Osteoblast (primary cell): ENCODE measurements at regions not wholly inside any gene's neighbourhood (a gene's known extent, or its start where the extent isn't known, plus 50 kb on each side); places are given as distances from the start of the nearest gene placed in this dataset.

ENCODE experiments used
- DNase-seq: peaks from one replicate; pipeline ENCODE4 v3.0.0; 2011; ENCODE audit warnings: low spot score, mixed read lengths; ENCODE audit not compliant: insufficient read length; ENCODE audit errors: missing footprints
- H2AFZ ChIP-seq: 2 replicates; pipeline ENCODE4 v1.6.0; 2011; ENCODE audit warnings: mild to moderate bottlenecking, low read length
- H3K27ac ChIP-seq: 2 replicates; pipeline ENCODE4 v1.5.1; 2011; ENCODE audit warnings: mild to moderate bottlenecking, low read depth, low read length, moderate library complexity
- H3K27me3 ChIP-seq: 2 replicates; pipeline ENCODE4 v1.6.0; 2012; ENCODE audit warnings: mild to moderate bottlenecking, control low read depth, inconsistent platforms, low read length, moderate library complexity; ENCODE audit not compliant: insufficient read depth
- H3K36me3 ChIP-seq: 2 replicates; pipeline ENCODE4 v1.5.1; 2011; ENCODE audit warnings: mild to moderate bottlenecking, low read length, control low read depth, moderate library complexity; ENCODE audit not compliant: insufficient read depth
- H3K4me1 ChIP-seq: 2 replicates; pipeline ENCODE4 v1.5.1; 2011; ENCODE audit warnings: mild to moderate bottlenecking, low read length, control low read depth, moderate library complexity; ENCODE audit not compliant: insufficient read depth
- H3K4me2 ChIP-seq: 2 replicates; pipeline ENCODE4 v1.6.0; 2011; ENCODE audit warnings: mild to moderate bottlenecking, low read length; ENCODE audit not compliant: insufficient read depth
- H3K4me3 ChIP-seq: fragments of 200-600 bp; sonication (generic); 3 replicates; pipeline ENCODE4 v1.5.1; 2012; ENCODE audit warnings: mild to moderate bottlenecking, low read length, inconsistent platforms; ENCODE audit not compliant: insufficient read depth
- H3K79me2 ChIP-seq: 2 replicates; pipeline ENCODE4 v1.6.0; 2012; ENCODE audit warnings: mild to moderate bottlenecking, low read length, control low read depth, inconsistent platforms; ENCODE audit not compliant: insufficient read depth
- H3K9me3 ChIP-seq: 2 replicates; pipeline ENCODE4 v1.5.1; 2011; ENCODE audit warnings: low read depth, low read length, control low read depth
- H4K20me1 ChIP-seq: 2 replicates; pipeline ENCODE4 v1.6.0; 2012; ENCODE audit warnings: mild to moderate bottlenecking, low read length, control low read depth; ENCODE audit not compliant: insufficient read depth
- TF ChIP-seq, protein P1 (sequence below): IDR thresholded peaks from 2 replicates; pipeline ENCODE4 v1.5.1; 2011; ENCODE audit warnings: mild to moderate bottlenecking, low read depth, low read length, moderate library complexity; ENCODE audit errors: extremely low read depth

DNA sequence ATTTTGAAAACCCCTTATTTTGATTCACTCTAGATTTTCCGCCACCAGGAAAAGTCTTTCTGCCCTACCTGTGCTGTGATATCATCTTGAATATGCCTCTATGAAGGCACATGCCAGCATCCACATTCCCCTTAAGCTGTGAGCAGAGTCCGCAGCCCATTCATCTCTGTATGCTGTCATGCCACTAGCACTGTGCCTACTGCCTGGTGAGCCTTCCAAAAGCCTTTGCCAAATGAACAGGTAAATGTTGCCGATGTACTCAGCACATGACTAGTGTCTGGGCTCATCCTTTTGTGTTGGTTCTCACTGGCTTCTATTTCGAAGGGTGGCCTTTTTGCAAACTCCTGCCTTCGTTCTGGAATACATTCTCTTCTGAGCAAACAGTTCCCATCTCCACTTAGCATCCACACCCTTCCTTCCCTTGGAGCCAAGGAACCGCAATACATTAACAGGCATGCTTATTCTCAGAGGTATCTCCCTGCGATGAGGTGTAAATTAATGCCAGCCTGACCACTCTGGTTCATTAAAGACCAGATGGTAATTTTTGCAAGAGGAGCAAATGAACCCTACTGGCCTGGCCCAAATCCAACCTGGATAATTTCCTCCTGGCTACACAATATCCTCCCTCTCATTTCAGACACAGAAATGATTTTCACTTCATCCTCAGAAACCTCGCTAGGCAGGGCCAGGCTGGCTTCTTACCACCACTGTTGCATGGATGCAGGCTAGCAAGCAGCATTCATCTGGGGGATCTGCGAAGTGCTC is 339.7 kb upstream of the NFE2L3 start:
- H3K27ac ChIP-seq, result no peak overlapping the region

DNA sequence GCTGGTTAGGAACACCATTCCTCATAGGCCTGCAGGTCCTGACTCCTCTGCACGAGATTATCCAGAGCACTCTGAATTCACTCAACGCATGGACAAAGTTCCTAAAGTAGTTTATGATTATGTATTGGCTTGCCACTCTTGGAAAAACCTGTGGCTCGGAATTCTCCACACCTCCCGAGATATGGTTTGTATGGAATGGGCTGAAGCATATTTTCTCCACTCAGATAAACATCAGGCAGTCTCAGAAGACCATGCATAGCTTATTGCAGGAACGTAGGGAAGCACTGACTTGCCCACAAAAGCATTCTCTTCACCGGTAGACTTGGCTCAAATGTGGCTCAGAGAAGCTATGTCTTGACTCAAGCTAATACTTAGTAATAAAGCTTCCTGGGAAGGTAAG is 338.6 kb upstream of the NFE2L3 start:
- Histone ChIP-seq H2AFZ (no peak overlapping the region), H3K79me2 (no peaks in the 10 kb centered on the region), H3K4me3 (no peak overlapping the region), H3K27me3 (no peaks in the 10 kb centered on the region), H3K4me1 (no peaks in the 10 kb centered on the region), H3K4me2 (no peak overlapping the region), H4K20me1 (no peaks in the 10 kb centered on the region), H3K27ac (no peak overlapping the region), H3K36me3 (no peaks in the 10 kb centered on the region), H3K9me3 (no peaks in the 10 kb centered on the region)
- no peak for DNase-seq
- TF ChIP-seq, protein P1, sequence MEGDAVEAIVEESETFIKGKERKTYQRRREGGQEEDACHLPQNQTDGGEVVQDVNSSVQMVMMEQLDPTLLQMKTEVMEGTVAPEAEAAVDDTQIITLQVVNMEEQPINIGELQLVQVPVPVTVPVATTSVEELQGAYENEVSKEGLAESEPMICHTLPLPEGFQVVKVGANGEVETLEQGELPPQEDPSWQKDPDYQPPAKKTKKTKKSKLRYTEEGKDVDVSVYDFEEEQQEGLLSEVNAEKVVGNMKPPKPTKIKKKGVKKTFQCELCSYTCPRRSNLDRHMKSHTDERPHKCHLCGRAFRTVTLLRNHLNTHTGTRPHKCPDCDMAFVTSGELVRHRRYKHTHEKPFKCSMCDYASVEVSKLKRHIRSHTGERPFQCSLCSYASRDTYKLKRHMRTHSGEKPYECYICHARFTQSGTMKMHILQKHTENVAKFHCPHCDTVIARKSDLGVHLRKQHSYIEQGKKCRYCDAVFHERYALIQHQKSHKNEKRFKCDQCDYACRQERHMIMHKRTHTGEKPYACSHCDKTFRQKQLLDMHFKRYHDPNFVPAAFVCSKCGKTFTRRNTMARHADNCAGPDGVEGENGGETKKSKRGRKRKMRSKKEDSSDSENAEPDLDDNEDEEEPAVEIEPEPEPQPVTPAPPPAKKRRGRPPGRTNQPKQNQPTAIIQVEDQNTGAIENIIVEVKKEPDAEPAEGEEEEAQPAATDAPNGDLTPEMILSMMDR, result no peak

More for the DNA sequence above, 339.7 kb upstream of the NFE2L3 start:
- TF ChIP-seq, protein P1, result no peak
- Histone ChIP-seq H2AFZ (no peak overlapping the region), H3K4me1 (no peaks in the 10 kb centered on the region), H3K79me2 (no peaks in the 10 kb centered on the region), H3K9me3 (no peaks in the 10 kb centered on the region), H3K36me3 (no peaks in the 10 kb centered on the region), H3K27me3 (no peaks in the 10 kb centered on the region), H4K20me1 (no peaks in the 10 kb centered on the region), H3K4me2 (no peak overlapping the region), H3K4me3 (no peak overlapping the region)
- DNase-seq, result no peak

DNA sequence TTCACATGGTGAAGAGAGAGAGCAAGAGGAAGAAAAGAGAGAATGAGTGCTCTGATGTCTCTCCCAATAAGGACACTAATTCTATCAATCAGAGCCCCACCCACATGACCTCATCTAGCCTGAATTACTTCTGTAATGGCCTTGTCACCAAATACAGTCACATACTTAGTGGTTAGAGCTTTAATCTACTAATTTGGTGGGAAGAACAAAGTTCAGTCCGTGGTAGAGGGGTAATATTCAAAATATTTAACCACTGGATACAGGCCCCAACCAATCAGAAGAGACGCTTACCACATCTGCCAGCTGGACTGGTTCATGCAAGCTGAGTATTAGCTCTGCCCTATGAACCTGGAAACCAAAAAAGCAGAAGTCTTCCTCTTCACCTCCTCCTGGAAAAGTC is 336.3 kb upstream of the NFE2L3 start:
- TF ChIP-seq, protein P1, result no peak
- Histone ChIP-seq H3K36me3 (no peaks in the 10 kb centered on the region), H3K27me3 (no peaks in the 10 kb centered on the region), H3K4me1 (no peaks in the 10 kb centered on the region), H3K4me3 (no peak overlapping the region), H4K20me1 (no peaks in the 10 kb centered on the region), H2AFZ (no peak overlapping the region), H3K4me2 (no peak overlapping the region), H3K79me2 (no peaks in the 10 kb centered on the region), H3K9me3 (no peaks in the 10 kb centered on the region), H3K27ac (no peak overlapping the region)
- DNase-seq, result no peak

DNA sequence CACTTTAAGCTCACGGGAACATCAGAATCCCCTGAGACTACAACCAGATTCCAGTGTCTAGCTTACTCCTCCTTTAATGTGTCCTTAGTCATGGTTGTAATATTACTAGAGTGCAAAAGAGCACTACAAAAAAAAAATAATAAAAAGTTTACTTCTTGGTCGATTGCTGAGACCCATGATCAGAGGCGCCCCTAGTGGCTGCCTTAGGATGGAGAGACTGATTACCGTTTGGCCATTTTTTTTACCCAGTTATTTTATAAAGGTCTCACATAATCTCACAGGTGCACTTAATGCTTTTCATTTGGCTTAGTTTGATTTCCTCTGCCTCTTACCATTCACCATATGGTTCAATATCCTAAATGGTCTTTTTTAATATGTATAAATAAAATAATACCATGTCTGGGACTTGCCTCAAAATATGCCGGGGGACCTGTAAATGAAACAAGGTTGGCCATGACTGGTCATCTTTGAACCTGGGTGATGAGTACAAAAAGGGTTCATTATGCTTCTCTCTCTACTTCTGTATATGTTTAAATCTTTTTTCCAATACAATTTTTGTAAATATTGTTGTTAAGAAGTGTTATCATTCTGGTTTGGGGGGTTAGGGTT is 331.5 kb upstream of the NFE2L3 start:
- H4K20me1 ChIP-seq, result no peaks in the 10 kb centered on the region
- no peaks in the 10 kb centered on the region for H3K9me3 ChIP-seq
- H3K79me2 ChIP-seq, result no peaks in the 10 kb centered on the region
- no peaks in the 10 kb centered on the region for H3K36me3 ChIP-seq
- H3K4me1 ChIP-seq, result no peaks in the 10 kb centered on the region
- TF ChIP-seq, protein P1, result peak; percentile 60
- no peak overlapping the region for H3K4me2 ChIP-seq
- H3K27ac ChIP-seq, result no peak overlapping the region
- no peak overlapping the region for H3K4me3 ChIP-seq
- H2AFZ ChIP-seq, result no peak overlapping the region
- no peaks in the 10 kb centered on the region for H3K27me3 ChIP-seq
- DNase-seq, result no peak
